ENCODE measurements at regions not wholly inside any gene's neighbourhood (a gene's known extent, or its start where the extent isn't known, plus 50 kb on each side); places are given as distances from the start of the nearest gene placed in this dataset.

DNA sequence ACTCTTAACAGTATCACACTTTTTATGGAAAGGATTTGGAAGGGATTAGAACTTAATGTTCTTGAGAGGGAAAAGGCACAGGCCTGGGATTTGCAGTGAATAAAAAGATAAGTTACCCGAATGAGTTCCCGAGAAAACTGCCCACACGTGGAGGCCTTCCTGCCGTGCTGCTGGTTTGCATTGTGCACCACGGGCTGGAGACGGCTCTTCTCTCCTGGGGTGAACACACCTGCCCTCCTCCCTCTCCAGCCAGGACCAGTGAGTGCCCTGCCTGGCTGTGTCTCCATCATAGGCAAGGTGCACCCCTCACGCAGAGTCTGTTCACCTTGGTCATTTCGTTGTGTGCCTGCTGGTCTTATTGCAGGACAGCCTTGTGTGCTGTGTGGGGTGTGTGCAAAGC is 336.3 kb upstream of the SHH start:
- DNase-seq (no peak), ATAC-seq (no peak)
- no peaks in the 10 kb centered on the region for H3K36me3 ChIP-seq
- TF ChIP-seq, protein P1, sequence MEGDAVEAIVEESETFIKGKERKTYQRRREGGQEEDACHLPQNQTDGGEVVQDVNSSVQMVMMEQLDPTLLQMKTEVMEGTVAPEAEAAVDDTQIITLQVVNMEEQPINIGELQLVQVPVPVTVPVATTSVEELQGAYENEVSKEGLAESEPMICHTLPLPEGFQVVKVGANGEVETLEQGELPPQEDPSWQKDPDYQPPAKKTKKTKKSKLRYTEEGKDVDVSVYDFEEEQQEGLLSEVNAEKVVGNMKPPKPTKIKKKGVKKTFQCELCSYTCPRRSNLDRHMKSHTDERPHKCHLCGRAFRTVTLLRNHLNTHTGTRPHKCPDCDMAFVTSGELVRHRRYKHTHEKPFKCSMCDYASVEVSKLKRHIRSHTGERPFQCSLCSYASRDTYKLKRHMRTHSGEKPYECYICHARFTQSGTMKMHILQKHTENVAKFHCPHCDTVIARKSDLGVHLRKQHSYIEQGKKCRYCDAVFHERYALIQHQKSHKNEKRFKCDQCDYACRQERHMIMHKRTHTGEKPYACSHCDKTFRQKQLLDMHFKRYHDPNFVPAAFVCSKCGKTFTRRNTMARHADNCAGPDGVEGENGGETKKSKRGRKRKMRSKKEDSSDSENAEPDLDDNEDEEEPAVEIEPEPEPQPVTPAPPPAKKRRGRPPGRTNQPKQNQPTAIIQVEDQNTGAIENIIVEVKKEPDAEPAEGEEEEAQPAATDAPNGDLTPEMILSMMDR (IDR thresholded peaks at IDR 0.05) = no peak
- H3K4me3 ChIP-seq = no peak overlapping the region
- H3K4me1 ChIP-seq = no peaks in the 10 kb centered on the region
- intact Hi-C loops (cut with DNase I) = no loop called here
- H3K27me3 ChIP-seq = peaks cover 0 to 9% of the 10 kb centered on the region in 2 donors
- H3K9me3 ChIP-seq = no peaks in the 10 kb centered on the region
- H3K27ac ChIP-seq = no peak overlapping the region

DNA sequence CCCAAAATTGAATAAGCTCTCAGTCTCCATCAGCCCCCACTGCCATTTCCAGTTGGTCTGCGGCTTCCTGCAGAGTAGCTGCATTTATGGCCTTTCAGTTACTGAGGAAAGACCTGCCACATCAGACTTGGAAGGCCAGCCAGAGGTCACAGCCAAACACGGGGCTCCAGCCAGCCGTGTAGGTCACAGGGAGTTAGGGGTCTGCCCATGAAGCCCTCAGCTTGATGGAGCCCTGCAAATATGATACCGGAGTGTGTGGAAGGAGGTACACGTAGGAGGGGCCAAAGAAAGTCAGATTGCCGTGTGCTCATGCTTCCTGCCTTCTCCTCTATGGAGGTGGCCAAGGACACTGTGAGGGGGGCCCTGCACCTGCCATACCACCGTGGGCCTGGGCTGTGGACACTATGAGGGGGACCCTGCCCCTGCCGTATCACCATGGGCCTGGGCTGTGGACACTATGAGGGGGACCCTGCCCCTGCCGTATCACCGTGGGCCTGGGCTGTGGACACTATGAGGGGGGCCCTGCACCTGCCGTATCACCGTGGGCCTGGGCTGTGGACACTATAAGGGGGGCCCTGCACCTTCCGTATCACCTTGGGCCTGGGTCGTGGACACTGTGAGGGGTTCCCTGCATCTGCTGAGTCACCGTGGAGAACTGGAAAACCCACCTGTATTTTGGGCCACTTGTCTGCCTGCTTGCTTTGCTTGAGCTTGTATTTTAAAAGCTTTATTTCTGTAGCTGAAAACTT is 335.7 kb upstream of the SHH start:
- no peak for ATAC-seq
- no peaks in the 10 kb centered on the region for H3K36me3 ChIP-seq
- TF ChIP-seq, protein P1 (IDR thresholded peaks at IDR 0.05) = no peak
- peaks cover 0 to 15% of the 10 kb centered on the region in 2 donors for H3K27me3 ChIP-seq
- no peaks in the 10 kb centered on the region for H3K4me1 ChIP-seq
- H3K27ac ChIP-seq = no peak overlapping the region
- intact Hi-C loops (cut with DNase I) = no loop called here
- H3K4me3 ChIP-seq = no peak overlapping the region
- no peak for DNase-seq
- no peaks in the 10 kb centered on the region for H3K9me3 ChIP-seq

DNA sequence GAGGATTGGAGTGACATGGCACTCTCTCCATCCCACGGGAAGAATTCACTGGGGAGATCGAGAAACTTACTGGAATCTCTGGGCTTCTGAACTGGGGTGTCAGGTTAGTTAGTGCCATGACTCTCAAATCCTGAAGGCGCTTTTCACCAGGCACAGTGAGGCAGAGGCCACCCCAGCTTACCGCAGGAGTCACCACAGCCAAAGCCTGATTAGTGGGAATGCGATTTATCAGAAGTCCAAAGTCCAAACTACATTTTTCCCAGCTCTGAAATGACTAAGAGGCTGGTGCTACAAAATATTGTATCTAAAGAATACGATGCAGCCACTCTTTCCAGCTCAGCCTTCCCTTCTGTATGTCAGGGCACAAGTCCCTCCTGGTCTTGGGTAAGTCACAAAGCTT is 334.8 kb upstream of the SHH start:
- no peaks in the 10 kb centered on the region for H3K9me3 ChIP-seq
- no peak overlapping the region for H3K27ac ChIP-seq
- no peaks in the 10 kb centered on the region for H3K4me1 ChIP-seq
- no peaks in the 10 kb centered on the region for H3K36me3 ChIP-seq
- intact Hi-C loops (cut with DNase I) = no loop called here
- DNase-seq (no peak), ATAC-seq (no peak)
- TF ChIP-seq, protein P1 (IDR thresholded peaks at IDR 0.05) = no peak
- no peak overlapping the region for H3K4me3 ChIP-seq
- peaks cover 0 to 16% of the 10 kb centered on the region in 2 donors for H3K27me3 ChIP-seq

DNA sequence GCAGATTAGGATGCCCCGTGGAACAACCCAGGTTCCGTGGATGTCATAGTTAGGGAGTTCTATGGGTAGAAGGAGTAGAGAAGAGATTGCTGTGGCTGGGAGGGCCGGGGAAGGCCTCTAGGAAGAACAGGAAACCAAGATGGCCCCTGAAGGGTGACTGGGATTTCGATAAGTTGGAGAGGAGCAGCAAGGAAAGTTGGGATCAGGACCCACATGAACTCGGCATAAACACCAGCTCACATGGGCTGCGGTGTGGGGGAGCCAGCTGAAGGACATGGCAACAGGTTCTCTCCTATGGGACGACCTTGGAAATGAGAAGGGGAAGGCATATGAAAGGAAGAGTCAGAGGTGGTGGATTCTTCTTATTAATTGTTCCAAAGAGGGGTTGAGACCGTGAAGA is 333.7 kb upstream of the SHH start:
- H3K36me3 ChIP-seq = no peaks in the 10 kb centered on the region
- H3K27ac ChIP-seq = no peak overlapping the region
- TF ChIP-seq, protein P1 (IDR thresholded peaks at IDR 0.05) = no peak
- no peaks in the 10 kb centered on the region for H3K9me3 ChIP-seq
- intact Hi-C loops (cut with DNase I) = no loop called here
- no peak overlapping the region for H3K4me3 ChIP-seq
- H3K4me1 ChIP-seq = no peaks in the 10 kb centered on the region
- H3K27me3 ChIP-seq = peaks cover 0 to 16% of the 10 kb centered on the region in 2 donors
- no peak for ATAC-seq
- DNase-seq = no peak

DNA sequence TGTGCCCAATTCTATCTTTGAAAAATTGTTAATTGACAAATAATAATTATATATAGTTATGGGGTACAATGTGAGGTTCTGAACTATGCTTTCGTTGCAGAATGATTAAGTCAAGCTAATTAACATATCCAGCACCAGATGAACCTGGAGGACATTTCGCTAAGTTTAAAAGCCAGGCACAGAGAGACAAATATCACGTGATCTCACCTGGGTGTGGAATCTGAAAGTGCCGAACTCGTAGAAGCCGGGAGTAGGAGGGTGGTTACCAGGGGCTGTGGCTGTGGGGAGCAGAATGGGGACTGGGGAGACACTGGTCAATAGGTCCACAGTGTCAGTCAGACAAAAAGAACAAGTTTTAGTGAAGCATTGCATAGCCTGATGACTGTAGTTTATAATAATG is 332.9 kb upstream of the SHH start:
- TF ChIP-seq, protein P1 (IDR thresholded peaks at IDR 0.05) = no peak
- no peaks in the 10 kb centered on the region for H3K4me1 ChIP-seq
- H3K36me3 ChIP-seq = no peaks in the 10 kb centered on the region
- peaks cover 0 to 16% of the 10 kb centered on the region in 2 donors for H3K27me3 ChIP-seq
- no peak for ATAC-seq
- no peak overlapping the region for H3K4me3 ChIP-seq
- intact Hi-C loops (cut with DNase I) = no loop called here
- H3K9me3 ChIP-seq = no peaks in the 10 kb centered on the region
- H3K27ac ChIP-seq = no peak overlapping the region
- DNase-seq = no peak

Data from left lung (tissue), 4 donors.